Peyer's patch (tissue), 4 donors: ENCODE measurements at regions not wholly inside any gene's neighbourhood (a gene's known extent, or its start where the extent isn't known, plus 50 kb on each side); places are given as distances from the start of the nearest gene placed in this dataset.

Source experiments
- POLR2A ChIP-seq, 2 donors: fragments of 450-650 bp; IDR thresholded peaks; one replicate each; pipeline ENCODE4 v1.5.1; 2017; ENCODE audit warnings: antibody characterized with exemption in 2 of 2, mild to moderate bottlenecking in 2 of 2, moderate library complexity in 2 of 2
- TF ChIP-seq, protein P1 (sequence below), 6 experiments: fragments of 450-650 bp in 4 of 6; fragments of 200-600 bp in 2 of 6; sonication (generic) in 1 of 6; IDR thresholded peaks; one replicate each; pipeline ENCODE4 v1.5.1; 2017 to 2019; ENCODE audit warnings: antibody characterized with exemption in 6 of 6, mild to moderate bottlenecking in 3 of 6, moderate library complexity in 1 of 6

DNA sequence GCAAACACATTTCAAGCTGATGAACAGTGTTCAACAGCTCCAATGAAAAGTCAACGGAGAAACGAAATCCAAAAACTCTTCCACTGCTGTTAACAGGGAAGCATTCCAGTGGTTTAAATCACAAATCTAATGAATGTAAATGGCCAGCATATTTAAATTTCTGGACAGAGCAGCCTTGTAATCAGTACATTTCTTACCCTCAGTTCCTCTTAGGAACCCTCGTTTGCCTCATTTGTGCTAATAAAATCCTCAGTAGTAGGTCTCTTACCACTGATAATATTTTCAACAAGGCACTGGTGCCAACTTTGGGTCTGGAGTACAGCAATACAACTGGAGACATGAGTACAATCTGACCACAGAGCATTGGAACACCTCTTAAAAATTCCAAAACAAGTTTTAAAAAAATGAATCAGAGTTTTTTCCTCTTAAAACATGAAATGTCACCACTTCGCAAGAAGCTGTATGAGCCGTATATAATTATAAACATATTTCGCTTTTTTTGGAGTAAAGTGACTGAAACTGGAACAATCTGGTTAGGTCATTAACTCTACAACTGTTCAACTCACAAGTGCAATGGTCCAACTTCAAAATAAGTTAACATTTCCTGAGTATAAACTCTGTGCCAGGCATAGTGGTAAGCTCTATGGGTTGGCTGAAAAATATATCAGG, 211.2 kb downstream of the CPEB2 start:
- TF ChIP-seq, protein P1, sequence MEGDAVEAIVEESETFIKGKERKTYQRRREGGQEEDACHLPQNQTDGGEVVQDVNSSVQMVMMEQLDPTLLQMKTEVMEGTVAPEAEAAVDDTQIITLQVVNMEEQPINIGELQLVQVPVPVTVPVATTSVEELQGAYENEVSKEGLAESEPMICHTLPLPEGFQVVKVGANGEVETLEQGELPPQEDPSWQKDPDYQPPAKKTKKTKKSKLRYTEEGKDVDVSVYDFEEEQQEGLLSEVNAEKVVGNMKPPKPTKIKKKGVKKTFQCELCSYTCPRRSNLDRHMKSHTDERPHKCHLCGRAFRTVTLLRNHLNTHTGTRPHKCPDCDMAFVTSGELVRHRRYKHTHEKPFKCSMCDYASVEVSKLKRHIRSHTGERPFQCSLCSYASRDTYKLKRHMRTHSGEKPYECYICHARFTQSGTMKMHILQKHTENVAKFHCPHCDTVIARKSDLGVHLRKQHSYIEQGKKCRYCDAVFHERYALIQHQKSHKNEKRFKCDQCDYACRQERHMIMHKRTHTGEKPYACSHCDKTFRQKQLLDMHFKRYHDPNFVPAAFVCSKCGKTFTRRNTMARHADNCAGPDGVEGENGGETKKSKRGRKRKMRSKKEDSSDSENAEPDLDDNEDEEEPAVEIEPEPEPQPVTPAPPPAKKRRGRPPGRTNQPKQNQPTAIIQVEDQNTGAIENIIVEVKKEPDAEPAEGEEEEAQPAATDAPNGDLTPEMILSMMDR (IDR thresholded peaks at IDR 0.05), result no peak
- TF ChIP-seq POLR2A (IDR thresholded peaks at IDR 0.05), result no peak
